DOHH2 (cell line): ENCODE measurements at regions not wholly inside any gene's neighbourhood (a gene's known extent, or its start where the extent isn't known, plus 50 kb on each side); places are given as distances from the start of the nearest gene placed in this dataset.

Experiments used
- CTCF ChIP-seq: fragments of 200-600 bp; sonication (generic); IDR thresholded peaks from one replicate; pipeline ENCODE4 v1.5.1; 2014; ENCODE audit warnings: antibody characterized with exemption, mild to moderate bottlenecking, low read depth, low read length; ENCODE audit not compliant: poor library complexity, severe bottlenecking
- EZH2phosphoT487 ChIP-seq: fragments of 200-600 bp; sonication (generic); IDR thresholded peaks from 2 replicates; pipeline ENCODE4 v1.6.1; 2017; ENCODE audit warnings: borderline replicate concordance, mild to moderate bottlenecking, antibody characterized with exemption, low read length, moderate library complexity, mixed read lengths

GRCh38 chr10:2839081-2839725 is 228.1 kb upstream of the PFKP start:
- TF ChIP-seq CTCF (peak; percentile 67), EZH2phosphoT487 (no peak)
